Retinal pigment epithelial cell (primary cell): ENCODE measurements at regions not wholly inside any gene's neighbourhood (a gene's known extent, or its start where the extent isn't known, plus 50 kb on each side); places are given as distances from the start of the nearest gene placed in this dataset.
"Not testable (repeated sequence)": the region's sequence is repeated elsewhere in the genome, so short reads cannot be mapped to it uniquely, and the experiment has no call there.

Experiments used
- DNase-seq: peaks from one replicate; pipeline ENCODE4 v3.0.0-alpha.2; 2010; ENCODE audit warnings: low read depth
- H3K4me3 ChIP-seq: 2 replicates; pipeline ENCODE4 v1.5.1; 2011; ENCODE audit warnings: mild to moderate bottlenecking, low read length, control low read depth, moderate library complexity
- CTCF ChIP-seq: conservative IDR thresholded peaks from 2 replicates; pipeline ENCODE4 v1.5.1; 2011; ENCODE audit warnings: low read depth, low read length, control low read depth, inconsistent platforms

DNA sequence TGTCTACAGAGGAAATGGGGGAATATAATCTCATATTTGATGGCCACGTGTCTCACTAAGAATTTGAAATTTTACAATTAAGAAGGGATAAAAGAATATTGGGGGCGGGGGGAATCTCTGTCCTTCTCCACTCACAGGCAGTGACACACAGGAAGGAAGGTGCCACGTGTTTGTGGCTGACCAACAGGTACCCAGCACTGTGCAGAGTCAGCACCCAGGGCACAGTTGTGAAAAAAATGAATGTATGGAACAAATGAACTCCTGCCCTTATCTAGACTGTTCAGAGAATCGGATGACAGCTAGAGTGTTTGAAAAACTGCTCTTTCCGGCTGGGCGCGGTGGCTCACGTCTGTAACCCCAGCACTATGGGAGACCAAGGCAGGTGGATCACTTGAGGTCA lies 317.0 kb upstream of the MYT1L start:
- TF ChIP-seq CTCF: no peak
- H3K4me3 ChIP-seq: no peak overlapping the region
- DNase-seq: no peak

GRCh38 chr2:2647141-2647541 lies 316.1 kb upstream of the MYT1L start:
- no peak for TF ChIP-seq CTCF
- DNase-seq: no peak
- no peak overlapping the region for H3K4me3 ChIP-seq

- no peak for DNase-seq
- TF ChIP-seq CTCF: no peak
Observed at GRCh38 chr2:2646433-2647051, 315.5 kb upstream of the MYT1L start.

GRCh38 chr2:2645162-2645855 lies 314.2 kb upstream of the MYT1L start:
- no peak overlapping the region for H3K4me3 ChIP-seq
- no peak for DNase-seq
- no peak for TF ChIP-seq CTCF

More at GRCh38 chr2:2646433-2647051, 315.5 kb upstream of the MYT1L start:
- H3K4me3 ChIP-seq: no peak overlapping the region

DNA sequence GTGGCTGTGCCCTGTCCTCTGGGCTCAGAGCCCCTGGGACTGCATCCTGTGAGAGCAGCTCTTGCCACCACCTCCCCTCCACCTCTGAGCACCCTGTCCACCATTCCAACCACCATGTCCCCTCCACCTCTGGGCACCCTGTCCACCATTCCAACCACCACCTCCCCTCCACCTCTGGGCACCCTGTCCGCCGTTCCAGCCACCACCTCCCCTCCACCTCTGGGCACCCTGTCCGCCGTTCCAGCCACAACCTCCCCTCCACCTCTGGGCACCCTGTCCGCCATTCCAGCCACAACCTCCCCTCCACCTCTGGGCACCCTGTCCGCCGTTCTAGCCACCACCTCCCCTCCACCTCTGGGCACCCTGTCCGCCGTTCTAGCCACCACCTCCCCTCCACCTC lies 313.7 kb upstream of the MYT1L start:
- not testable (repeated sequence) for H3K4me3 ChIP-seq

GRCh38 chr2:2644040-2644439 lies 313.0 kb upstream of the MYT1L start:
- H3K4me3 ChIP-seq: no peak overlapping the region
- no peak for DNase-seq
- no peak for TF ChIP-seq CTCF

More for the DNA sequence above, 313.7 kb upstream of the MYT1L start:
- not testable (repeated sequence) for DNase-seq

DNA sequence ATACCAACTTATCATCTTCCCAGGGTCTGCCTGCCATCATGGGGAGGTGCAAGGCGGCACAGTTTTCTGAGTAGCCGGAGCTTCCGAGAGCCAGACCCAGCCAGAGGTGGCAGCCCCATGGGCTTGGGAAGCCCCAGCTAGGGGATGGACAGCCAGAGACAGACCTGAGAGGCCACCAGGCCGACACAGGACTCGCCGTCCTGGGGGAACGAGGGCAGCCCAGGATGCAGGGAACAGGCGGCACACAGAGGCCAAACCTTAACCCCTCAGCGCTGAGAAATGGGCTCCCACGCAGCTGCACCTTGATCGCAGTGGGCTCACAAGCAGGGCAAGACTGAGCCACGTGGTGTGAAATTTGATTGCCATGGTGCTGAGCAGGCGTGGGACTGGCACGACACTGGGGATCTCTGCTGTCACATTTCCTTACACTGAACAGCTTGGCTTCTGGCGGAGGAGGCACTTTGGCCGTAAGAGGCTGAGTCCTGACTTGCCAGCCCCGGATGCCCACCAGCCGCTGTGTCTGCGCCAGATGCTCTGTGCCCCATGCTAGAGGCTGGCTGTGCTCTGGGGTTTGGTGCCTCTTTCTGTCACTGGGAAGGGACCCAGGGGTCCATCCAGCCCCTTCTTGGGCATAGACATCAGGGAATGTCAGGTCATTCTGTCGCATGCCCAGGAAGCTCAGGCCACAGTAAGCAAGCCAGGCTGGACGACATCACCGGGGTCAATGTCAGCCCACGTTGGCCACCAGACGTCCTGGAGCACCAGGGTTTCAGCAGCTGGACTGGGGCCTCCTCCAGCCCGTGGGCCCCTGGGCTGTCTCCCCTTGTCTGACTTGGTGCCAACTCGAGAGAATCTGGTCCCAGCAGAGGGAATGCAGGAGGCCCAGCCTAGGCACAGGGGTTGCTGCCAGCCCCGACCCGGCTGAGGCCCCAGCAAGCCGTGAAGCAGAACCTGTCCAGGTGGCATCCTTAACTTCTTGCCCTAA lies 312.1 kb upstream of the MYT1L start:
- no peak overlapping the region for H3K4me3 ChIP-seq
- no peak for TF ChIP-seq CTCF
- DNase-seq: no peak
